HepG2 (cell line): ENCODE measurements at regions not wholly inside any gene's neighbourhood (a gene's known extent, or its start where the extent isn't known, plus 50 kb on each side); places are given as distances from the start of the nearest gene placed in this dataset.

Source experiments
- ATAC-seq: fragments of 200-7000 bp; cut with Tn5 transposase; 3 replicates; pipeline ENCODE4 v1.9.1; 2020; ENCODE audit warnings: mild to moderate bottlenecking, moderate library complexity
- BruUV-seq: library from RNA; stranded (reverse); fragments of 400-500 nt; replicated peaks from 2 replicates; lab custom pipeline; 2021; lab: Mats Ljungman, UMichigan
- CTCF ChIA-PET: fragments of 300-600 bp; formaldehyde crosslinking; extraction: SDS; loops from one replicate; lab custom pipeline; 2021; ENCODE audit warnings: low total read pairs, inconsistent platforms, low intra/inter-chr PET ratio; lab: Yijun Ruan, JAX
- POLR2A ChIA-PET: fragments of 350-600 bp; sonication (Branson Sonifier 250); formaldehyde crosslinking; loops from one replicate; lab custom pipeline; 2020; ENCODE audit warnings: antibody characterized with exemption, inconsistent platforms; lab: Yijun Ruan, JAX
- DNase-seq: peaks from one replicate; pipeline ENCODE4 v3.0.0-alpha.2; 2015; ENCODE audit warnings: low spot score
- FAIRE-seq: peaks from 3 replicates; lab custom pipeline; 2011; peaks lifted over from hg19 to GRCh38; lab: Jason Lieb, UNC
- H2AFZ ChIP-seq: one replicate; pipeline ENCODE4 v1.6.1; 2011; ENCODE audit warnings: low read length, inconsistent platforms
- H3K27ac ChIP-seq: fragments of 300-600 bp; 3 replicates; pipeline ENCODE4 v1.8.0; 2011; ENCODE audit warnings: mixed run types, mild to moderate bottlenecking, mixed read lengths, low read length, inconsistent platforms; ENCODE audit not compliant: insufficient read depth; ENCODE audit errors: extremely low read length
- H3K27me3 ChIP-seq, 2 experiments: fragments of 200-600 bp in 1 of 2; 2 replicates in 1 of 2; 3 replicates in 1 of 2; pipeline versions ENCODE4 v1.6.0 to v1.8.0; 2011; ENCODE audit warnings: low read length in 2 of 2, mild to moderate bottlenecking in 2 of 2, moderate library complexity in 2 of 2, inconsistent platforms in 1 of 2; ENCODE audit not compliant: insufficient read depth in 2 of 2, control insufficient read depth in 1 of 2
- H3K36me3 ChIP-seq, 2 experiments: fragments of 200-600 bp in 1 of 2; replicated peaks in 1 of 2; 2 replicates in 1 of 2; 3 replicates in 1 of 2; pipeline versions ENCODE4 v1.5.1 to v1.8.0; 2011; ENCODE audit warnings: low read length in 2 of 2, inconsistent platforms in 1 of 2; ENCODE audit not compliant: insufficient read depth in 2 of 2, control insufficient read depth in 1 of 2
- H3K4me1 ChIP-seq: 2 replicates; pipeline ENCODE4 v1.5.1; 2012; ENCODE audit warnings: low read length, inconsistent platforms; ENCODE audit not compliant: insufficient read depth
- H3K4me2 ChIP-seq: 2 replicates; pipeline ENCODE4 v1.6.0; 2011; ENCODE audit warnings: low read depth, low read length, inconsistent platforms
- H3K4me3 ChIP-seq, 3 experiments: fragments of 200-600 bp in 1 of 3; sonication (generic), shearing (Covaris generic) in 1 of 3; replicated peaks in 1 of 3; 2 replicates each; pipeline ENCODE4 v1.5.1; 2011 to 2016; ENCODE audit warnings: low read length in 3 of 3, inconsistent platforms in 2 of 3, low read depth in 2 of 3, mild to moderate bottlenecking in 2 of 3, control low read depth in 1 of 3, mixed read lengths in 1 of 3; ENCODE audit not compliant: insufficient read depth in 1 of 3
- H3K79me2 ChIP-seq: one replicate; pipeline ENCODE4 v1.6.1; 2011; ENCODE audit warnings: low read length, inconsistent platforms; ENCODE audit not compliant: insufficient read depth
- H3K9ac ChIP-seq: 2 replicates; pipeline ENCODE4 v1.6.0; 2011; ENCODE audit warnings: mild to moderate bottlenecking, low read depth, low read length, inconsistent platforms; ENCODE audit not compliant: insufficient read depth
- H3K9me3 ChIP-seq: 2 replicates; pipeline ENCODE4 v1.5.1; 2012; ENCODE audit warnings: mild to moderate bottlenecking, low read length
- H4K20me1 ChIP-seq: 2 replicates; pipeline ENCODE4 v1.6.0; 2011; ENCODE audit warnings: inconsistent platforms, mild to moderate bottlenecking, low read length, moderate library complexity; ENCODE audit not compliant: insufficient read depth
- ARID5B ChIP-seq: IDR thresholded peaks from 2 replicates; pipeline ENCODE4 v1.4.0; 2020; ENCODE audit warnings: mild to moderate bottlenecking, missing genetic modification reagents
- DRAP1 ChIP-seq: IDR thresholded peaks from 2 replicates; pipeline ENCODE4 v1.6.1; 2016; ENCODE audit warnings: missing genetic modification reagents, missing compliant biosample characterization
- EHMT2 ChIP-seq: fragments of 200-600 bp; sonication (generic); IDR thresholded peaks from 2 replicates; pipeline ENCODE4 v1.7.0; 2017; ENCODE audit warnings: antibody characterized with exemption, low read depth, low read length, borderline replicate concordance
- KDM2A ChIP-seq: sonication (generic); formaldehyde crosslinking; IDR thresholded peaks from 2 replicates; pipeline ENCODE4 v1.4.0; 2020; ENCODE audit warnings: low read depth, missing genetic modification reagents, borderline replicate concordance
- MXD1 ChIP-seq: sonication (generic); formaldehyde crosslinking; IDR thresholded peaks from 2 replicates; pipeline ENCODE4 v1.4.0; 2020; ENCODE audit warnings: mild to moderate bottlenecking, missing genetic modification reagents
- NCOA1 ChIP-seq: sonication (generic); formaldehyde crosslinking; IDR thresholded peaks from 2 replicates; pipeline ENCODE4 v1.9.0; 2021; ENCODE audit warnings: missing genetic modification reagents
- PCBP2 ChIP-seq: fragments of 200-400 bp; formaldehyde crosslinking; optimal IDR thresholded peaks from 2 replicates; pipeline ENCODE3; 2018; ENCODE audit warnings: low read length, low read depth; ENCODE audit not compliant: poor library complexity, severe bottlenecking
- POLR2A ChIP-seq, 2 experiments: IDR thresholded peaks; 2 replicates each; pipeline ENCODE4 v1.6.1; 2011; ENCODE audit warnings: low read depth in 2 of 2, low read length in 2 of 2, mild to moderate bottlenecking in 1 of 2, moderate library complexity in 1 of 2; ENCODE audit not compliant: insufficient read depth in 1 of 2
- PRPF4 ChIP-seq: fragments of 200-400 bp; formaldehyde crosslinking; IDR thresholded peaks from 2 replicates; pipeline ENCODE4 v1.6.1; 2016; ENCODE audit warnings: low read length, low read depth; ENCODE audit not compliant: poor library complexity, severe bottlenecking
- SETDB1 ChIP-seq: sonication (generic); formaldehyde crosslinking; IDR thresholded peaks from 2 replicates; pipeline ENCODE4 v1.5.1; 2020; ENCODE audit warnings: missing genetic modification reagents, mild to moderate bottlenecking, borderline replicate concordance
- ZNF101 ChIP-seq: sonication (generic); formaldehyde crosslinking; IDR thresholded peaks from 2 replicates; pipeline ENCODE4 v1.4.0; 2020; ENCODE audit warnings: mild to moderate bottlenecking, low read depth, missing genetic modification reagents, borderline replicate concordance
- ZNF143 ChIP-seq: sonication (generic); formaldehyde crosslinking; IDR thresholded peaks from 2 replicates; pipeline ENCODE4 v1.4.0; 2020; ENCODE audit warnings: missing genetic modification reagents
- ZNF431 ChIP-seq: sonication (generic); formaldehyde crosslinking; IDR thresholded peaks from 2 replicates; pipeline ENCODE4 v1.9.0; 2022; ENCODE audit warnings: missing genetic modification reagents, low read depth, mild to moderate bottlenecking, borderline replicate concordance
- ZNF670 ChIP-seq: sonication (generic); formaldehyde crosslinking; IDR thresholded peaks from 2 replicates; pipeline ENCODE4 v1.8.0; 2022; ENCODE audit warnings: mild to moderate bottlenecking, missing genetic modification reagents, borderline replicate concordance
- WGBS: methylation state at CpG from one replicate; pipeline ENCODE4 v1.1.6; 2017; ENCODE audit warnings: low lambda C conversion rate; 5-methylcytosine and 5-hydroxymethylcytosine counted together
- in situ Hi-C: cut with HindIII; loops from 2 replicates; pipeline ENCODE4 v1.10.0; 2017; ENCODE audit warnings: low pct_unique_long_range_greater_than_20kb; ENCODE audit not compliant: extremely low pct_ligation_motif_present
- intact Hi-C: fragments of 100-400 bp; cut with micrococcal nuclease; formaldehyde crosslinking; loops from one replicate; pipeline ENCODE4 v1.10.0; 2022; ENCODE audit not compliant: unreplicated experiment
- TF ChIP-seq, protein P1 (sequence below): sonication (generic); formaldehyde crosslinking; IDR thresholded peaks from 2 replicates; pipeline ENCODE4 v1.8.1; 2023; ENCODE audit warnings: missing genetic modification reagents, mild to moderate bottlenecking, borderline replicate concordance
- TF ChIP-seq, protein P2 (sequence below): sonication (generic); formaldehyde crosslinking; IDR thresholded peaks from 2 replicates; pipeline ENCODE4 v1.4.0; 2020; ENCODE audit warnings: missing genetic modification reagents

DNA sequence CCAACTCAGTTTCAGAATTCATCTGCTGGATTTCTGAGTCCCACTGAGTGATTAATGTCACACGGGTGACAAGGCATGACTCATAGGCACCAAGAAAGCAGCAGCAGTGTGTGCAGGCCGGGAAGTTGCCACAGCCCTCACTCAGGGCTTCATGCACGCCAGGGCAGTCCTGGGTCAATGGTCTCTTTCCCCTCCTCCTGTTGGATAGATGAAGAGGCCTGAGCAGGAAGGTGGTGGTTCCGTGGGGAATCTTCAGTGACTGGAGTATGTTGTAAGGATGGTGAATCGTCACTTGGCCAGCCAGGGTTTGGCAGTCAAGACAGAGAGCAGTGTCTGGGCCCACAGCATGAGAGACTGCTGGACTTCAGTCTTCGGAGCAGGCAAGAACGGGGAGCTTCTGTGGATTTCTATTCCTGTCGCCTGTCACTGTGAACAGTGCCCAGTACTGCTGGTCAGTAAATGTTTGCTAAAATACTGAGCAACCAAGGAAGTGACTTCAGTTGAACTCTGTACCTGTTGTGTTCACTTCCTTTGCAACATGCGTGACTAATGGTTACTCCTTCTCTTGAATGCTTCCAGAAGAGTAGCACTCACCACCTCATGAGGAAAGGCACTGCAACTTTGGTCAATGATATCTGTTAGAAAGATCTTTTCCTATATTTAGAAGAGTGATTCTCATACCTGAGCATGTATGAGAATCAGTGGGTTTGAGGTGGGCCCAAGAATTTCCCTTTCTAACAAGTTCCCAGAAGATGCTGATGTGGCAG, 62.0 kb upstream of the CD93 start (continued):
- TF ChIP-seq PCBP2 (no peak), POLR2A (IDR thresholded peaks at IDR 0.05; ENCODE audit: insufficient read depth in 1 of 2, low read depth in 2 of 2, low read length in 2 of 2) (peak; percentile 44 to 53; a peak in 1 of 4 replicates), ZNF143 (CRISPR knock-in tag) (peak; percentile 38; the same call in 1 of the 2 replicates), ZNF431 (CRISPR knock-in tag) (peak; percentile 90; the same call in 1 of the 2 replicates), NCOA1 (CRISPR knock-in tag) (no peak), MXD1 (CRISPR knock-in tag) (no peak), DRAP1 (CRISPR knock-in tag) (peak; percentile 64), PRPF4 (peak; percentile 27)
- TF ChIP-seq, protein P1, sequence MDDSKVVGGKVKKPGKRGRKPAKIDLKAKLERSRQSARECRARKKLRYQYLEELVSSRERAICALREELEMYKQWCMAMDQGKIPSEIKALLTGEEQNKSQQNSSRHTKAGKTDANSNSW (CRISPR knock-in tag) = no peak

DNA sequence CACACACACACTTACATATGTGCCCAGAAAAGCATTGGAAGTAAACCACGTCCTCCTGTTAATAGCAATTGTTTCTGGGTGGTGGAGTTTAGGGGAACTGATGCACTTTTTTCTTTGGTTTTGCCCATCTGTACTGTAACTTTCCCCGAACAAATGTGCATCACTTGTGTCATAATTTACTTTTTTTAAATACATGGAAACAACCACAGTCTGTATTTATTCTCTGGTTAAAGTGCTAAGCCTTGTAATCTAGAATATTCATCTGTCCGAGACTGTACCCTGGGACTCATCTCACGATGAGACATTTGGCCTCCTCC, 61.5 kb upstream of the CD93 start:
- 33% methylated on average over 4 of the region's 4 CpGs for WGBS
- Histone ChIP-seq H4K20me1 (no peaks in the 10 kb centered on the region), H3K27me3 (no peaks in the 10 kb centered on the region; a peak in 1 of 5 replicates), H3K79me2 (no peaks in the 10 kb centered on the region), H3K27ac (peak overlapping the region; percentile 70), H3K9ac (peak overlapping the region; percentile 63; the same call in 1 of the 2 replicates), H3K4me1 (peaks cover 55% of the 10 kb centered on the region), H3K4me2 (peak overlapping the region; percentile 72), H3K9me3 (peaks cover 5% of the 10 kb centered on the region; the same call in 1 of the 2 replicates), H3K4me3 (peak overlapping the region in 2 of 3 experiments; percentile 2 to 53; a peak in 2 of 6 replicates), H2AFZ (no peak overlapping the region), H3K36me3 (no peaks in the 10 kb centered on the region)
- in situ Hi-C loops (no loop called here), intact Hi-C loops (loop anchor here (1.0 kb wide), 1 partner anchor 17 kb away; no protein-coding TSS in a partner anchor)
- ATAC-seq (no peak), DNase-seq (no peak), FAIRE-seq (no peak)
- BruUV-seq = no TSS peak
- ChIA-PET CTCF (no interaction called here), POLR2A (interaction anchor here (1.2 to 1.6 kb wide), 3 partner anchors 10 to 203 kb away, joined by 4 to 7 read pairs (median 5); partner anchors contain the start of gene NXT1)
- TF ChIP-seq KDM2A (CRISPR knock-in tag) (no peak), ZNF101 (CRISPR knock-in tag) (no peak), SETDB1 (CRISPR knock-in tag) (no peak), ZNF670 (0 out of 2 replicates have a peak, but pooled peaks have one; percentile 18), EHMT2 (no peak), ARID5B (CRISPR knock-in tag) (no peak)
- TF ChIP-seq, protein P2, sequence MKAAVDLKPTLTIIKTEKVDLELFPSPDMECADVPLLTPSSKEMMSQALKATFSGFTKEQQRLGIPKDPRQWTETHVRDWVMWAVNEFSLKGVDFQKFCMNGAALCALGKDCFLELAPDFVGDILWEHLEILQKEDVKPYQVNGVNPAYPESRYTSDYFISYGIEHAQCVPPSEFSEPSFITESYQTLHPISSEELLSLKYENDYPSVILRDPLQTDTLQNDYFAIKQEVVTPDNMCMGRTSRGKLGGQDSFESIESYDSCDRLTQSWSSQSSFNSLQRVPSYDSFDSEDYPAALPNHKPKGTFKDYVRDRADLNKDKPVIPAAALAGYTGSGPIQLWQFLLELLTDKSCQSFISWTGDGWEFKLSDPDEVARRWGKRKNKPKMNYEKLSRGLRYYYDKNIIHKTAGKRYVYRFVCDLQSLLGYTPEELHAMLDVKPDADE (CRISPR knock-in tag) = 0 out of 2 replicates have a peak, but pooled peaks have one; percentile 39
